ENCODE measurements at regions not wholly inside any gene's neighbourhood (a gene's known extent, or its start where the extent isn't known, plus 50 kb on each side); places are given as distances from the start of the nearest gene placed in this dataset.

GRCh38 chr6:159577564-159577963 is 115.5 kb downstream of the SOD2 start:
- H3K4me1 ChIP-seq (ENCODE audit: control insufficient read depth, low read length): no peaks in the 10 kb centered on the region
- no peaks in the 10 kb centered on the region for H3K79me2 ChIP-seq (ENCODE audit: control insufficient read depth, low read length)
- no peaks in the 10 kb centered on the region for H3K36me3 ChIP-seq (ENCODE audit: control insufficient read depth, low read length)
- H3K4me2 ChIP-seq (ENCODE audit: low read length): no peak overlapping the region
- H3K27me3 ChIP-seq (ENCODE audit: control insufficient read depth, low read length): no peaks in the 10 kb centered on the region
- no peak overlapping the region for H3K4me3 ChIP-seq (ENCODE audit: low read length)
- H3F3A ChIP-seq (ENCODE audit: control insufficient read depth, insufficient read depth): no peaks in the 10 kb centered on the region
- no peaks in the 10 kb centered on the region for H4K20me1 ChIP-seq (ENCODE audit: control insufficient read depth, insufficient read depth, low read depth, low read length)
- H3K9me2 ChIP-seq (replicated peaks; ENCODE audit: control insufficient read depth, low read length): no peaks in the 10 kb centered on the region
- no peak for TF ChIP-seq EZH2phosphoT487 (IDR thresholded peaks at IDR 0.05; ENCODE audit: borderline replicate concordance, low read length)
- TF ChIP-seq CTCF (IDR thresholded peaks at IDR 0.05; ENCODE audit: low read depth, low read length, poor library complexity, severe bottlenecking): no peak
- no peak overlapping the region for H3K27ac ChIP-seq (ENCODE audit: low read depth, low read length)
- H3K9me3 ChIP-seq (ENCODE audit: control insufficient read depth, insufficient read depth, low read length): no peaks in the 10 kb centered on the region

GRCh38 chr6:159572439-159573110 is 120.5 kb downstream of the SOD2 start:
- no peaks in the 10 kb centered on the region for H3K36me3 ChIP-seq (ENCODE audit: control insufficient read depth, low read length)
- H3K79me2 ChIP-seq (ENCODE audit: control insufficient read depth, low read length): no peaks in the 10 kb centered on the region
- no peaks in the 10 kb centered on the region for H3K9me2 ChIP-seq (replicated peaks; ENCODE audit: control insufficient read depth, low read length)
- TF ChIP-seq EZH2phosphoT487 (IDR thresholded peaks at IDR 0.05; ENCODE audit: borderline replicate concordance, low read length) (no peak), CTCF (IDR thresholded peaks at IDR 0.05; ENCODE audit: low read depth, low read length, poor library complexity, severe bottlenecking) (no peak)
- H3K4me2 ChIP-seq (ENCODE audit: low read length): no peak overlapping the region
- H3K4me3 ChIP-seq (ENCODE audit: low read length): no peak overlapping the region
- H4K20me1 ChIP-seq (ENCODE audit: control insufficient read depth, insufficient read depth, low read depth, low read length): no peaks in the 10 kb centered on the region
- H3K4me1 ChIP-seq (ENCODE audit: control insufficient read depth, low read length): no peaks in the 10 kb centered on the region
- H3K27ac ChIP-seq (ENCODE audit: low read depth, low read length): no peak overlapping the region
- no peaks in the 10 kb centered on the region for H3F3A ChIP-seq (ENCODE audit: control insufficient read depth, insufficient read depth)
- no peaks in the 10 kb centered on the region for H3K27me3 ChIP-seq (ENCODE audit: control insufficient read depth, low read length)
- H3K9me3 ChIP-seq (ENCODE audit: control insufficient read depth, insufficient read depth, low read length): peaks cover 5% of the 10 kb centered on the region; the same call in 1 of the 2 replicates

DNA sequence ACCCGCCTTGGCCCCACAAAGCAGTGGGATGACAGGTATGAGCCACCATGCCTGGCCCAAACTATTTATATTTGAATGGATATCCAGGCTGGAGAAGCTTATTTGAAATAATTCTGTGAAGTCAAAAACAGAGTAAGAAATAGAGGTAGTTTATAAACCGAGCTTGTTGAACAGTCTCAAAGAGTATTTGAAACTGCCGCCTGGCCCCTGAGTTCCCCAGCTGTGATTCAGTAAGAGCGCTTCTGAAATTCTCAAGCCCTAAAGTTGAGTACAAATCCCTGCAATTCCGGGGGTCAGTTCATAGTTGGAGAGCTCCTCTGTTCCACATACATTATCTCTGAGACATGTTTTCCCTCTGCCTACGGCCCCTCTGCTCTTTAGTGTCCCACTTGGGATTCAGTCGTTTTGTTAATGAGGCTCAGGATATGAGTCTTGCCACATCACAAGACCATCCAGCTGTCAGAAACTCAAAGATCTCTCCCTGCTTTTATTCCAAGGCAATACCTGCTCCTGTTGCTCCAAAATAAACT is 127.8 kb downstream of the SOD2 start:
- H3K27me3 ChIP-seq (ENCODE audit: control insufficient read depth, low read length): no peaks in the 10 kb centered on the region
- H3K4me2 ChIP-seq (ENCODE audit: low read length): no peak overlapping the region
- H3K4me1 ChIP-seq (ENCODE audit: control insufficient read depth, low read length): no peaks in the 10 kb centered on the region
- TF ChIP-seq EZH2phosphoT487 (IDR thresholded peaks at IDR 0.05; ENCODE audit: borderline replicate concordance, low read length): no peak
- no peak for TF ChIP-seq CTCF (IDR thresholded peaks at IDR 0.05; ENCODE audit: low read depth, low read length, poor library complexity, severe bottlenecking)
- no peak overlapping the region for H3K4me3 ChIP-seq (ENCODE audit: low read length)
- H4K20me1 ChIP-seq (ENCODE audit: control insufficient read depth, insufficient read depth, low read depth, low read length): no peaks in the 10 kb centered on the region
- no peaks in the 10 kb centered on the region for H3K79me2 ChIP-seq (ENCODE audit: control insufficient read depth, low read length)
- no peaks in the 10 kb centered on the region for H3F3A ChIP-seq (ENCODE audit: control insufficient read depth, insufficient read depth)
- H3K9me2 ChIP-seq (replicated peaks; ENCODE audit: control insufficient read depth, low read length): no peaks in the 10 kb centered on the region
- no peaks in the 10 kb centered on the region for H3K36me3 ChIP-seq (ENCODE audit: control insufficient read depth, low read length)
- H3K9me3 ChIP-seq (ENCODE audit: control insufficient read depth, insufficient read depth, low read length): peaks cover 5% of the 10 kb centered on the region; the same call in 1 of the 2 replicates
- H3K27ac ChIP-seq (ENCODE audit: low read depth, low read length): no peak overlapping the region
